Stomach (tissue), 4 donors: ENCODE measurements at regions not wholly inside any gene's neighbourhood (a gene's known extent, or its start where the extent isn't known, plus 50 kb on each side); places are given as distances from the start of the nearest gene placed in this dataset.

Experiments used
- POLR2AphosphoS5 ChIP-seq, 3 donors: sonication (generic); formaldehyde crosslinking; IDR thresholded peaks; one replicate each; pipeline ENCODE4 v1.6.1; 2016; ENCODE audit warnings: antibody characterized with exemption in 3 of 3
- TF ChIP-seq, protein P1 (sequence below), 7 experiments: fragments of 450-650 bp in 4 of 7; fragments of 200-600 bp in 3 of 7; sonication (generic) in 3 of 7; IDR thresholded peaks; one replicate each; pipeline ENCODE4 v1.5.1; 2016 to 2019; ENCODE audit warnings: antibody characterized with exemption in 7 of 7, control low read depth in 2 of 7, mild to moderate bottlenecking in 1 of 7

DNA sequence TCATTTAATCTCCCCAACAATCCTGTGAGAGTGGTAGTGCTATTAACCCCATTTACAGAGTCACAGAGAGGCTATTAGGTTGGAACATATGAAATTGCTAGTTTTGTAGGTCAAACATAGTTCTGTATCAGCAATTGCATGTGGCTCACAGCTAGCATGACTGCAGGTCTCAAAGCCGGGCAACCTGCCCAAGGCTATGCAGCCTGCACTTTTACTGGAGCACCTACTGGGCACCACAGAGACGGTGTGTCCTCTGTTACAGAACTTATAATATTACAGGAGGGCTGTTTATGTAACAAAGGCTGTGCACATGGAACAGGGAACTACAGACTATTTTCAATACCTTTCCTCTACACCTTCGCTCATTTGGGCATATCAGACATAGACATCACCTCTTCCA is 355.8 kb downstream of the RPS24 start:
- TF ChIP-seq POLR2AphosphoS5 (IDR thresholded peaks at IDR 0.05): no peak
- TF ChIP-seq, protein P1, sequence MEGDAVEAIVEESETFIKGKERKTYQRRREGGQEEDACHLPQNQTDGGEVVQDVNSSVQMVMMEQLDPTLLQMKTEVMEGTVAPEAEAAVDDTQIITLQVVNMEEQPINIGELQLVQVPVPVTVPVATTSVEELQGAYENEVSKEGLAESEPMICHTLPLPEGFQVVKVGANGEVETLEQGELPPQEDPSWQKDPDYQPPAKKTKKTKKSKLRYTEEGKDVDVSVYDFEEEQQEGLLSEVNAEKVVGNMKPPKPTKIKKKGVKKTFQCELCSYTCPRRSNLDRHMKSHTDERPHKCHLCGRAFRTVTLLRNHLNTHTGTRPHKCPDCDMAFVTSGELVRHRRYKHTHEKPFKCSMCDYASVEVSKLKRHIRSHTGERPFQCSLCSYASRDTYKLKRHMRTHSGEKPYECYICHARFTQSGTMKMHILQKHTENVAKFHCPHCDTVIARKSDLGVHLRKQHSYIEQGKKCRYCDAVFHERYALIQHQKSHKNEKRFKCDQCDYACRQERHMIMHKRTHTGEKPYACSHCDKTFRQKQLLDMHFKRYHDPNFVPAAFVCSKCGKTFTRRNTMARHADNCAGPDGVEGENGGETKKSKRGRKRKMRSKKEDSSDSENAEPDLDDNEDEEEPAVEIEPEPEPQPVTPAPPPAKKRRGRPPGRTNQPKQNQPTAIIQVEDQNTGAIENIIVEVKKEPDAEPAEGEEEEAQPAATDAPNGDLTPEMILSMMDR (IDR thresholded peaks at IDR 0.05): no peak
